ENCODE measurements at regions not wholly inside any gene's neighbourhood (a gene's known extent, or its start where the extent isn't known, plus 50 kb on each side); places are given as distances from the start of the nearest gene placed in this dataset.

DNA sequence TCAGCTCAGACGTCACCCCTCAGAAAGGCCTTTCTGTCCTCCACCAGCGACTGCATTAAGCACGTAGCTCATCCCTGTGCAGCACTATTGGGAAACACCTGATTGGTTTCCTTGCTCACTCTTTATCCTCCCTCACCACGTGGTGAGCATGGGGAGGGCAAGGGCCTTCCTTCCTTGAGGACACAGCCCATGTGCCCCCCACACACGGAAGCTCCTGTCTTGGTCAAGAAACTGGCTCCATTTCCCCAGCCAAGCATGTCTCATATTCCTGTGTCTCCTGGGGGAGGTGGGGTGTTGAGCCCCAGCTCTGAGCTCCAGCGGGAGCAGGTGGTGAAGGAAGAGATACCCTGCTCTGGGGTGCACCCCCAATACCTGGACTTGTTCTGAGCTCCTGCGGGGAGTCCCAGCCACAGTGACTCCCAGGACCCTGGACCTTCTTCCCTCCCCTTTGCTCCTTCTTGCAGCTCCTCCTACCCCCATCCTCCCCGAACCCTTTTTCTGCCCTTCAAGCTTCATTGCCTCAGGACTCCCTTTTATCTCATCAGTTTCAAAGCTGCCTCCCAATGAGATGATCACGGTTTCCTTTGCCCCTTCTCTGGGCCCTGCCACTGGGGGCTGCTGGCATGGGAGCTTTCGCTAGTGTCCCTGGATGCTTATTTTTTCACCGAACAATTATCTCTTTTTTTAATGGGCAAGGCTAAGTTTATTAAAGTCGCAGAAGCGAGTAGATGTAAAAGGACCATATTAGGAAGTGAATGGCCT lies 230.1 kb downstream of the TFAP2C start:
- DNase-seq (ENCODE audit: low spot score in 2 of 2): no peak
- intact Hi-C loops (cut with DNase I): no loop called here
- no peaks in the 10 kb centered on the region for H3K9me3 ChIP-seq
- no peaks in the 10 kb centered on the region for H3K27me3 ChIP-seq
- no peaks in the 10 kb centered on the region for H3K36me3 ChIP-seq
- no peak overlapping the region for H3K4me3 ChIP-seq
- no peak overlapping the region for H3K27ac ChIP-seq
- H3K4me1 ChIP-seq: no peaks in the 10 kb centered on the region
- TF ChIP-seq CTCF (IDR thresholded peaks at IDR 0.05): no peak

- Histone ChIP-seq H3K36me3 (no peaks in the 10 kb centered on the region), H3K27ac (no peak overlapping the region)
- intact Hi-C loops (cut with DNase I): no loop called here
Measured at GRCh38 chr20:56859801-56860261, 230.7 kb downstream of the TFAP2C start.

GRCh38 chr20:56860413-56860812 lies 231.3 kb downstream of the TFAP2C start:
- H3K27me3 ChIP-seq: no peaks in the 10 kb centered on the region
- H3K4me3 ChIP-seq: no peak overlapping the region
- DNase-seq (ENCODE audit: low spot score in 2 of 2): no peak
- intact Hi-C loops (cut with DNase I): no loop called here
- H3K4me1 ChIP-seq: no peaks in the 10 kb centered on the region
- no peak for TF ChIP-seq CTCF (IDR thresholded peaks at IDR 0.05)
- H3K9me3 ChIP-seq: no peaks in the 10 kb centered on the region
- no peaks in the 10 kb centered on the region for H3K36me3 ChIP-seq
- no peak overlapping the region for H3K27ac ChIP-seq

More at GRCh38 chr20:56859801-56860261, 230.7 kb downstream of the TFAP2C start:
- H3K9me3 ChIP-seq: no peaks in the 10 kb centered on the region
- no peak for TF ChIP-seq CTCF (IDR thresholded peaks at IDR 0.05)
- H3K27me3 ChIP-seq: no peaks in the 10 kb centered on the region
- DNase-seq (ENCODE audit: low spot score in 2 of 2): no peak
- H3K4me1 ChIP-seq: no peaks in the 10 kb centered on the region
- H3K4me3 ChIP-seq: no peak overlapping the region

DNA sequence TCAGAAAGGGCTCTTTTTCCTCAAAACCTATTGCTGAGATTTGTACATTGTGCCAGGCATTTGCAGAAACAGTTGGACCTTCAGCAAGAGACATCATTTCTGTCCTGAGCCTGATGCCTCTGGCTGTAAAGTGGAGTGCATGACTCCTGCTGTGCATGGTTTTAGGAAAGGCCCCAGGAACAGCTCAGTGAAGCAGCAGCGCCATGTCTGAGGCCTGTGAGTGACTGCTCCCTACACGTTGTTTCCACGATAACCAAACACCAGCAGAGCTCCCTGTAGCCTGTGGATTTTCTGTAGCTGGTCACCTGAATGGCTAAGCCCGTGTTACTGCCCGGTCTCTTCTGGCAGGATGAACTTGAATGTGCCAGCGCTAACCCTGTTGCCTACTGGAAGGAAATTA lies 232.5 kb downstream of the TFAP2C start:
- Histone ChIP-seq H3K9me3 (no peaks in the 10 kb centered on the region), H3K36me3 (no peaks in the 10 kb centered on the region), H3K4me3 (no peak overlapping the region), H3K27ac (no peak overlapping the region), H3K27me3 (no peaks in the 10 kb centered on the region), H3K4me1 (no peaks in the 10 kb centered on the region)
- no peak for DNase-seq (ENCODE audit: low spot score in 2 of 2)
- intact Hi-C loops (cut with DNase I): no loop called here
- TF ChIP-seq CTCF (IDR thresholded peaks at IDR 0.05): no peak

DNA sequence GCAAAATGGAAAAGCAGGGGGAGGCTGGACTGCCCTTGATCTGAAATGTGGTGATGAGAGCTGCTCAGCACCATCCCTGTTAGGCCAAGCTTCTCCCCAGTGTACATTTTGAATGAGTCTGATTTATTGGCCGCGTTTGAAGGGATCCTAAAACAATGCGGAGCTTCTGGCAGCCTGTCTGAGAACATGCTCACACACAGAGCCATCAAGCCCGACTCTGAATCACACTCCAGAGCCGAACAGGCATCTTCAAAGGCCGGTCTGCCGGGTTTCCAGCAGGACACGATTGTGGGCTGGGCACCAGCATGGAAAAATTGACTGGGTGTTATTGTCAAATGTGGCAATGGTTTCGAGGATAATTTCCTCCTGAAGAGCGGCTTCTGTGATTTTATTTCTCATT lies 235.9 kb downstream of the TFAP2C start:
- no peaks in the 10 kb centered on the region for H3K36me3 ChIP-seq
- no peaks in the 10 kb centered on the region for H3K27me3 ChIP-seq
- H3K27ac ChIP-seq: no peak overlapping the region
- H3K9me3 ChIP-seq: peaks cover 0 to 6% of the 10 kb centered on the region in 2 donors
- no peaks in the 10 kb centered on the region for H3K4me1 ChIP-seq
- DNase-seq (ENCODE audit: low spot score in 2 of 2): no peak
- no peak overlapping the region for H3K4me3 ChIP-seq
- intact Hi-C loops (cut with DNase I): no loop called here
- TF ChIP-seq CTCF (IDR thresholded peaks at IDR 0.05): no peak

All from ascending aorta (tissue), 2 donors.